Tibial artery (tissue), 4 donors: ENCODE measurements at regions not wholly inside any gene's neighbourhood (a gene's known extent, or its start where the extent isn't known, plus 50 kb on each side); places are given as distances from the start of the nearest gene placed in this dataset.
"Not testable (repeated sequence)": the region's sequence is repeated elsewhere in the genome, so short reads cannot be mapped to it uniquely, and the experiment has no call there.

Source experiments
- DNase-seq, 2 donors: peaks; one replicate each; pipeline ENCODE4 v3.0.0-alpha.2; 2019
- H3K27ac ChIP-seq, 2 donors: fragments of 200-600 bp; sonication (generic) in 1 of 2; 1 replicate in 1 of 2; 2 replicates in 1 of 2; pipeline ENCODE4 v1.5.1; 2018 to 2019; ENCODE audit warnings: mild to moderate bottlenecking in 1 of 2
- H3K27me3 ChIP-seq, 2 donors: fragments of 200-600 bp; sonication (generic) in 1 of 2; one replicate each; pipeline versions ENCODE4 v1.5.1 to v1.6.0; 2016 to 2019
- H3K36me3 ChIP-seq, 3 donors: fragments of 200-600 bp; sonication (generic) in 2 of 3; one replicate each; pipeline ENCODE4 v1.5.1; 2016 to 2019; ENCODE audit warnings: mild to moderate bottlenecking in 2 of 3
- H3K4me1 ChIP-seq, 4 donors: fragments of 200-600 bp; sonication (generic) in 2 of 4; 1 replicate in 3 of 4; 2 replicates in 1 of 4; pipeline ENCODE4 v1.5.1; 2016 to 2019
- H3K4me3 ChIP-seq, 2 donors: fragments of 200-600 bp; sonication (generic) in 1 of 2; 1 replicate in 1 of 2; 2 replicates in 1 of 2; pipeline ENCODE4 v1.5.1; 2018 to 2019; ENCODE audit warnings: mild to moderate bottlenecking in 2 of 2
- H3K9me3 ChIP-seq, 3 donors: fragments of 200-600 bp; sonication (generic) in 1 of 3; one replicate each; pipeline ENCODE4 v1.5.1; 2016 to 2019
- CTCF ChIP-seq, 2 experiments: fragments of 200-600 bp in 1 of 2; fragments of 450-650 bp in 1 of 2; IDR thresholded peaks; one replicate each; pipeline ENCODE4 v1.5.1; 2017 to 2019; ENCODE audit warnings: antibody characterized with exemption in 2 of 2, mild to moderate bottlenecking in 1 of 2, moderate library complexity in 1 of 2
- intact Hi-C: fragments of 100-400 bp; cut with DNase I; formaldehyde crosslinking; loops from one replicate; pipeline ENCODE4 v1.15.0; 2023; ENCODE audit warnings: low total_unique reads

GRCh38 chr17:54348234-54348633 is 525.5 kb downstream of the KIF2B start:
- no peak for DNase-seq

GRCh38 chr17:54353789-54354525 is 531.2 kb downstream of the KIF2B start:
- Histone ChIP-seq H3K4me3 (no peak overlapping the region), H3K9me3 (no peaks in the 10 kb centered on the region), H3K27ac (no peak overlapping the region), H3K36me3 (no peaks in the 10 kb centered on the region), H3K27me3 (no peaks in the 10 kb centered on the region), H3K4me1 (no peaks in the 10 kb centered on the region)
- DNase-seq, result no peak
- no peak for TF ChIP-seq CTCF (IDR thresholded peaks at IDR 0.05)
- intact Hi-C loops, result no loop called here

More at GRCh38 chr17:54348234-54348633, 525.5 kb downstream of the KIF2B start:
- TF ChIP-seq CTCF (IDR thresholded peaks at IDR 0.05), result no peak
- Histone ChIP-seq H3K9me3 (no peaks in the 10 kb centered on the region), H3K4me3 (no peak overlapping the region), H3K4me1 (no peaks in the 10 kb centered on the region), H3K36me3 (no peaks in the 10 kb centered on the region), H3K27me3 (no peaks in the 10 kb centered on the region), H3K27ac (no peak overlapping the region)
- intact Hi-C loops, result no loop called here

GRCh38 chr17:54361073-54361472 is 538.3 kb downstream of the KIF2B start:
- DNase-seq, intact Hi-C loops, H3K4me1 ChIP-seq, H3K27ac ChIP-seq, H3K9me3 ChIP-seq, H3K36me3 ChIP-seq, H3K4me3 ChIP-seq, H3K27me3 ChIP-seq: not testable (repeated sequence)

- peaks cover 0 to 4% (median 0%) of the 10 kb centered on the region in 3 donors for H3K9me3 ChIP-seq
- no peaks in the 10 kb centered on the region for H3K4me1 ChIP-seq
- no peak overlapping the region for H3K27ac ChIP-seq
- no peak for DNase-seq
- no peaks in the 10 kb centered on the region for H3K36me3 ChIP-seq
- intact Hi-C loops, result no loop called here
- H3K4me3 ChIP-seq, result no peak overlapping the region
- TF ChIP-seq CTCF (IDR thresholded peaks at IDR 0.05), result no peak
- no peaks in the 10 kb centered on the region for H3K27me3 ChIP-seq
Observed at GRCh38 chr17:54368906-54369305, 531.7 kb upstream of the TOM1L1 start.

GRCh38 chr17:54372069-54372749 is 528.4 kb upstream of the TOM1L1 start:
- Histone ChIP-seq H3K9me3 (peaks cover 0 to 4% (median 0%) of the 10 kb centered on the region in 3 donors), H3K4me1 (no peaks in the 10 kb centered on the region), H3K27me3 (no peaks in the 10 kb centered on the region), H3K36me3 (no peaks in the 10 kb centered on the region), H3K4me3 (no peak overlapping the region), H3K27ac (no peak overlapping the region)
- DNase-seq, result no peak
- intact Hi-C loops, result no loop called here
- TF ChIP-seq CTCF (IDR thresholded peaks at IDR 0.05), result no peak

- Histone ChIP-seq H3K4me3 (no peak overlapping the region), H3K27ac (no peak overlapping the region), H3K36me3 (no peaks in the 10 kb centered on the region), H3K9me3 (peaks cover 0 to 4% (median 0%) of the 10 kb centered on the region in 3 donors), H3K4me1 (no peaks in the 10 kb centered on the region), H3K27me3 (no peaks in the 10 kb centered on the region)
- intact Hi-C loops, result no loop called here
- TF ChIP-seq CTCF (IDR thresholded peaks at IDR 0.05), result no peak
- no peak for DNase-seq
Observed at GRCh38 chr17:54373970-54374369, 526.7 kb upstream of the TOM1L1 start.

- H3K27ac ChIP-seq, H3K4me3 ChIP-seq, H3K27me3 ChIP-seq, H3K36me3 ChIP-seq, H3K9me3 ChIP-seq, H3K4me1 ChIP-seq, intact Hi-C loops, DNase-seq: not testable (repeated sequence)
Observed at GRCh38 chr17:54376409-54376808, 524.2 kb upstream of the TOM1L1 start.
